ENCODE measurements at regions not wholly inside any gene's neighbourhood (a gene's known extent, or its start where the extent isn't known, plus 50 kb on each side); places are given as distances from the start of the nearest gene placed in this dataset.

DNA sequence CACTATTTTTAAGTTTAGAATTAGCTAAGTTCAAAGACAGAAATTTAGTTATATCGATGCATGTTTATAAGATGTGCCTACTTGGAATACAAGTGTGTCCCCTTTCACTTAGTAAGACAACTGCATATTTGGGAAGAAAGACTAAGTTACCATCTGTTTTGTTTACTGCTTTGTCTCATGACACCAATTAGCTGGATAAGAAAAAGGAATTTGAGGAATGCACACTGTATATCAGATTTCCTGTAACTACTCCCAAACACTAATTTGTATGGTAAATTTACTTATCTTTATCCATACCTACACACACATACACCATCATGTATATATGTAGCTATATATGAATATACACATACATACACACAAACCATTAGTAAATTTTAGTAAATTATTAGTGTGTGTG, 1442.8 kb upstream of the IGFBP7 start:
- Mint-ChIP-seq H3K27ac (ENCODE audit: unreplicated experiment) (no peak overlapping the region), H3K36me3 (ENCODE audit: low read depth) (no peaks in the 10 kb centered on the region), H3K9me3 (peaks cover 3% of the 10 kb centered on the region), H3K4me3 (no peak overlapping the region), H3K27me3 (ENCODE audit: low read depth) (no peaks in the 10 kb centered on the region), H3K4me1 (no peaks in the 10 kb centered on the region)
- DNase-seq (ENCODE audit: low read depth, low spot score) = no peak
- TF ChIP-seq, protein P1, sequence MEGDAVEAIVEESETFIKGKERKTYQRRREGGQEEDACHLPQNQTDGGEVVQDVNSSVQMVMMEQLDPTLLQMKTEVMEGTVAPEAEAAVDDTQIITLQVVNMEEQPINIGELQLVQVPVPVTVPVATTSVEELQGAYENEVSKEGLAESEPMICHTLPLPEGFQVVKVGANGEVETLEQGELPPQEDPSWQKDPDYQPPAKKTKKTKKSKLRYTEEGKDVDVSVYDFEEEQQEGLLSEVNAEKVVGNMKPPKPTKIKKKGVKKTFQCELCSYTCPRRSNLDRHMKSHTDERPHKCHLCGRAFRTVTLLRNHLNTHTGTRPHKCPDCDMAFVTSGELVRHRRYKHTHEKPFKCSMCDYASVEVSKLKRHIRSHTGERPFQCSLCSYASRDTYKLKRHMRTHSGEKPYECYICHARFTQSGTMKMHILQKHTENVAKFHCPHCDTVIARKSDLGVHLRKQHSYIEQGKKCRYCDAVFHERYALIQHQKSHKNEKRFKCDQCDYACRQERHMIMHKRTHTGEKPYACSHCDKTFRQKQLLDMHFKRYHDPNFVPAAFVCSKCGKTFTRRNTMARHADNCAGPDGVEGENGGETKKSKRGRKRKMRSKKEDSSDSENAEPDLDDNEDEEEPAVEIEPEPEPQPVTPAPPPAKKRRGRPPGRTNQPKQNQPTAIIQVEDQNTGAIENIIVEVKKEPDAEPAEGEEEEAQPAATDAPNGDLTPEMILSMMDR (conservative IDR thresholded peaks at IDR 0.05) = no peak

DNA sequence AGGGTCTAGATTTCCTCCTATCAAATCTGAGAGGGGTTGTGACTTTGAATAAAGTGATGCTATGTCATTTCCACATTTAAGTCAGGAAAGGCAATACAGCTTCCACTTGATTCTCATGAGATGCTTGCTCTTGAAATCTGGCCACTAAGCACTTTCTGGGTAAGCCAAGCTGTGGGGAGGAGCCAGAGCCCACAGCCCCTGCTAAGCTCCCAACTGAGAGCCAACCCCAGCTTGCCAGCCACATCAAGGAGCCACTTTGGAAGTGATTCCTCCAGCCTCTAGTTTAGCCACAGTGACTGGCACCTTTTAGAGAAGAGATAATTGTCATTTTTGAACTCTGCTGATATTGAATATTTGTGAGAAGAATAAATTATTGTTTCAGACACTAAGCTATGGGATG, 1441.5 kb upstream of the IGFBP7 start:
- H3K4me3 Mint-ChIP-seq = no peak overlapping the region
- no peak for DNase-seq (ENCODE audit: low read depth, low spot score)
- no peaks in the 10 kb centered on the region for H3K4me1 Mint-ChIP-seq
- no peak overlapping the region for H3K27ac Mint-ChIP-seq (ENCODE audit: unreplicated experiment)
- H3K9me3 Mint-ChIP-seq = peaks cover 2% of the 10 kb centered on the region
- TF ChIP-seq, protein P1 (conservative IDR thresholded peaks at IDR 0.05) = no peak
- H3K36me3 Mint-ChIP-seq (ENCODE audit: low read depth) = no peaks in the 10 kb centered on the region
- no peaks in the 10 kb centered on the region for H3K27me3 Mint-ChIP-seq (ENCODE audit: low read depth)

DNA sequence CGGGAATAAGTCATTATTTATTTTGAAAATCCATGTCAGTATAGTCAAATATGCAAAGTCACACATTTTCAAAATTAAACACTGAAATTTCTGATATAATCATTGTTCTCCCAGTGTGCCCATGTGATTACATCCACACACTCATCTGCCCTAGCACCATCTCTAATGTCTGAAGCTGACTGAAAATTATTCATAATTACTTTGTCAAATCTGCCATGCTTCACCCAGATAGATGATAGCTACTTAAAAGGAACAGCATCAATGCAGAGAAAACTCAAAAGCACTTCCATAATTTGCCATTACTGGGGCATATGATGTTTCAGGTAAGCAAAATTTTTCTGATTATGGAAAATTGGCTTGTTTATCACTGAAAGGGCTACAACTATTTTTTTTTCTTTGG, 1433.3 kb upstream of the IGFBP7 start:
- no peaks in the 10 kb centered on the region for H3K4me1 Mint-ChIP-seq
- no peaks in the 10 kb centered on the region for H3K36me3 Mint-ChIP-seq (ENCODE audit: low read depth)
- no peak overlapping the region for H3K4me3 Mint-ChIP-seq
- TF ChIP-seq, protein P1 (conservative IDR thresholded peaks at IDR 0.05) = no peak
- peaks cover under 1% of the 10 kb centered on the region for H3K9me3 Mint-ChIP-seq
- no peaks in the 10 kb centered on the region for H3K27me3 Mint-ChIP-seq (ENCODE audit: low read depth)
- DNase-seq (ENCODE audit: low read depth, low spot score) = no peak
- H3K27ac Mint-ChIP-seq (ENCODE audit: unreplicated experiment) = no peak overlapping the region

DNA sequence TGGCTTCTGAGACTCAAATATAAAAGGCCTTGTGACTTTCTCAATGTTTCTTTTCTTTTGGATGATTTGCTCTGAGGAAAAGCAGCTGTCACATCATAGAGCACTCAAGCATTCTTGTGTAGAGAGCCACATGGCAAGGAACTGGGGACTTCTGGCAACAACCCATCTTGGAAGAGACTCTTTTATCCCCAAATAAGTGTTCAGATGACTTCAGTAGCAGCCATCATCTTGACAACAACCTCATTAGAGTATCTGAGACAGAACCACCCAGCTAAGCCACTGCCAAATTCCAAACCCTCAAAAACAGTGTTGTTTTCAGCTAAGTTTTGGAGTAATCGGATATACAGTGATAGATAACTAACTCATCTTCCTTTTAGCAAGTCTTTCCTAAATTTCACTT, 1431.7 kb upstream of the IGFBP7 start:
- H3K4me3 Mint-ChIP-seq = no peak overlapping the region
- TF ChIP-seq, protein P1 (conservative IDR thresholded peaks at IDR 0.05) = no peak
- H3K36me3 Mint-ChIP-seq (ENCODE audit: low read depth) = no peaks in the 10 kb centered on the region
- peaks cover 2% of the 10 kb centered on the region for H3K9me3 Mint-ChIP-seq
- H3K27me3 Mint-ChIP-seq (ENCODE audit: low read depth) = no peaks in the 10 kb centered on the region
- H3K4me1 Mint-ChIP-seq = no peaks in the 10 kb centered on the region
- no peak overlapping the region for H3K27ac Mint-ChIP-seq (ENCODE audit: unreplicated experiment)
- no peak for DNase-seq (ENCODE audit: low read depth, low spot score)

DNA sequence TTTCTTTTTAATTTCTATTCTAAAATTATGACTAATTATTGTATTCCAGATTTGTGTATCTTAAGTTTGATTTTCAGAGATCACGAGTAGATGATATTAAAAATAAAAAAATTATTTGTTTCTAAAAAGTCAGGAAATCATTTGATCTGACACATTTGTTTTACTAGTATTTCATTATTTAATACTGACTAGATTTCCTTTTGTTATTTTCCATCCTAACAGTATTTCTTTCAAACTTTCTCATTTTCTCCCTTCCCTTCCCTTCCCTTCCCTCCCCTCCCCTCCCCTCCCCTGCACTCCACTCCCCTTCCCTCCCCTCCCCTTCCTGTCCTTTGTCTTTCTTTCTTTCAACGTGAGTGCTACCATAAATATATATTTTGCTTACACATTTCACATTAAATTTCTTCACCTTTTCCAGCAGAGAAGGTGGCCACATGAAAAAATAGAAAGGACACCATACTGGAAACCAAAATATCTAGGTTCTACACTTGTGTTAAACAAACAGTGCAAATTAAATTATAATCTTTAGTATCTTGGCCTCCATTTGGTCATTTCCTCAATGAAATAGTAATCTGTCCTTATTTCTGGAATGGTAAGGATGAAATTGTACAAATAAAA, 1412.7 kb upstream of the IGFBP7 start:
- Mint-ChIP-seq H3K4me3 (no peak overlapping the region), H3K27me3 (ENCODE audit: low read depth) (no peaks in the 10 kb centered on the region), H3K36me3 (ENCODE audit: low read depth) (no peaks in the 10 kb centered on the region), H3K9me3 (no peaks in the 10 kb centered on the region), H3K4me1 (no peaks in the 10 kb centered on the region), H3K27ac (ENCODE audit: unreplicated experiment) (no peak overlapping the region)
- TF ChIP-seq, protein P1 (conservative IDR thresholded peaks at IDR 0.05) = no peak
- no peak for DNase-seq (ENCODE audit: low read depth, low spot score)

Data from neural crest cell (in vitro differentiated cells).